ENCODE measurements at regions not wholly inside any gene's neighbourhood (a gene's known extent, or its start where the extent isn't known, plus 50 kb on each side); places are given as distances from the start of the nearest gene placed in this dataset.

DNA sequence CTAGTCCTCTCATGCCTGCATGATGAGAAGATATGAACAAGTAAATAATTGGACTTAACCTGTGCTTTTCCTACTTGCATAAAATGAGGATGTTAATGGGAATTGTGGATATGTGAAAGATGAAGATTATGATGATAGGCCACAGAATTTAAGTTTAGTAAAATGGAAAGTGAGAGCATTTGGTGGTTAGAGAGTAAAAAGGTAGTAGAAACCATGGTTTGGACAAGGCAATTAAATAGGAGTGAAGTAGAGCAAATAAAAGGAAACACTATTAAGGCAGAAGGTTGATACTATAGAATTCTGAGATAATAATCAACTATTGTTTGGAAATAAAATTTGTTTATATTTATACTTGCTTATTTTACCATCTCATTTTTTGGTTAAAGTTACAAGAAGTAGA lies 1162.5 kb downstream of the MRPL39 start:
- TF ChIP-seq EZH2phosphoT487 (IDR thresholded peaks at IDR 0.05; ENCODE audit: insufficient read depth, low read depth) (no peak), EZH2 (IDR thresholded peaks at IDR 0.05; ENCODE audit: insufficient read depth, poor library complexity, severe bottlenecking) (no peak)

All from GM23248 (cell line).